H9 (cell line): ENCODE measurements at regions not wholly inside any gene's neighbourhood (a gene's known extent, or its start where the extent isn't known, plus 50 kb on each side); places are given as distances from the start of the nearest gene placed in this dataset.

ENCODE experiments used
- DNase-seq: peaks from one replicate; pipeline ENCODE4 v3.0.0-alpha.2; 2017
- H2AFZ ChIP-seq: one replicate; pipeline ENCODE4 v1.6.1; 2013; ENCODE audit warnings: mild to moderate bottlenecking, low read length, control low read depth, moderate library complexity
- H2AK5ac ChIP-seq: 2 replicates; pipeline ENCODE4 v1.6.1; 2013; ENCODE audit warnings: low read length, control low read depth, mixed read lengths; ENCODE audit not compliant: insufficient read length
- H2BK120ac ChIP-seq: one replicate; pipeline ENCODE4 v1.6.1; 2013; ENCODE audit warnings: low read depth, mild to moderate bottlenecking, low read length, control low read depth, inconsistent platforms; ENCODE audit not compliant: poor library complexity, severe bottlenecking
- H2BK12ac ChIP-seq: 2 replicates; pipeline ENCODE4 v1.6.1; 2013; ENCODE audit warnings: low read length, control low read depth, mixed read lengths, low read depth; ENCODE audit not compliant: insufficient read length
- H2BK15ac ChIP-seq: 2 replicates; pipeline ENCODE4 v1.6.1; 2013; ENCODE audit warnings: low read depth, low read length, control low read depth
- H2BK20ac ChIP-seq: one replicate; pipeline ENCODE4 v1.6.1; 2013; ENCODE audit warnings: low read depth, mild to moderate bottlenecking, low read length, control low read depth, inconsistent platforms; ENCODE audit not compliant: poor library complexity, severe bottlenecking
- H2BK5ac ChIP-seq: 2 replicates; pipeline ENCODE4 v1.6.1; 2013; ENCODE audit warnings: low read length, control low read depth, mixed read lengths; ENCODE audit not compliant: insufficient read length
- H3K14ac ChIP-seq: 2 replicates; pipeline ENCODE4 v1.6.1; 2013; ENCODE audit warnings: low read length, control low read depth; ENCODE audit not compliant: insufficient read depth
- H3K18ac ChIP-seq: 2 replicates; pipeline ENCODE4 v1.6.1; 2013; ENCODE audit warnings: low read depth, mild to moderate bottlenecking, mixed read lengths, low read length, control low read depth; ENCODE audit not compliant: insufficient read length
- H3K23ac ChIP-seq: 2 replicates; pipeline ENCODE4 v1.6.1; 2013; ENCODE audit warnings: low read length, control low read depth, mixed read lengths, low read depth; ENCODE audit not compliant: insufficient read length
- H3K23me2 ChIP-seq: 2 replicates; pipeline ENCODE4 v1.6.1; 2013; ENCODE audit warnings: low read depth, mild to moderate bottlenecking, mixed read lengths, low read length, control low read depth; ENCODE audit not compliant: insufficient read length, poor library complexity, severe bottlenecking
- H3K27ac ChIP-seq: 2 replicates; pipeline ENCODE4 v1.5.1; 2013; ENCODE audit warnings: low read length, control low read depth, mixed read lengths, low read depth; ENCODE audit not compliant: insufficient read length
- H3K27me3 ChIP-seq: 2 replicates; pipeline ENCODE4 v1.6.1; 2013; ENCODE audit warnings: low read length, control low read depth, inconsistent platforms; ENCODE audit not compliant: insufficient read depth
- H3K4ac ChIP-seq: 2 replicates; pipeline ENCODE4 v1.6.1; 2013; ENCODE audit warnings: low read depth, mild to moderate bottlenecking, control low read depth, inconsistent platforms, low read length, moderate library complexity
- H3K4me1 ChIP-seq: 2 replicates; pipeline ENCODE4 v1.6.1; 2013; ENCODE audit warnings: low read length, control low read depth, inconsistent platforms; ENCODE audit not compliant: insufficient read depth
- H3K4me2 ChIP-seq: 2 replicates; pipeline ENCODE4 v1.6.1; 2013; ENCODE audit warnings: low read length, control low read depth, mixed read lengths; ENCODE audit not compliant: insufficient read length, insufficient read depth
- H3K56ac ChIP-seq: 2 replicates; pipeline ENCODE4 v1.6.1; 2013; ENCODE audit warnings: low read depth, mild to moderate bottlenecking, mixed read lengths, low read length, control low read depth; ENCODE audit not compliant: insufficient read length
- H3K79me1 ChIP-seq: 2 replicates; pipeline ENCODE4 v1.6.1; 2013; ENCODE audit warnings: low read depth, mild to moderate bottlenecking, moderate library complexity, low read length, control low read depth, inconsistent platforms; ENCODE audit not compliant: insufficient read depth, poor library complexity, severe bottlenecking
- H3K79me2 ChIP-seq: 2 replicates; pipeline ENCODE4 v1.6.1; 2013; ENCODE audit warnings: low read length, control low read depth, inconsistent platforms; ENCODE audit not compliant: insufficient read depth
- H3K9ac ChIP-seq: 2 replicates; pipeline ENCODE4 v1.6.1; 2013; ENCODE audit warnings: low read length, control low read depth, mixed read lengths; ENCODE audit not compliant: insufficient read length; ENCODE audit errors: extremely low read depth
- H3K9me3 ChIP-seq: one replicate; pipeline ENCODE4 v1.6.1; 2013; ENCODE audit warnings: low read depth, low read length, inconsistent platforms; ENCODE audit not compliant: control insufficient read depth
- H3T11ph ChIP-seq: one replicate; pipeline ENCODE4 v1.6.1; 2013; ENCODE audit warnings: mild to moderate bottlenecking, low read length, control low read depth, inconsistent platforms
- H4K20me1 ChIP-seq: one replicate; pipeline ENCODE4 v1.6.1; 2013; ENCODE audit not compliant: control insufficient read depth, insufficient read length, insufficient read depth
- H4K5ac ChIP-seq: 2 replicates; pipeline ENCODE4 v1.6.1; 2013; ENCODE audit warnings: low read depth, mild to moderate bottlenecking, mixed read lengths, low read length, control low read depth; ENCODE audit not compliant: insufficient read length
- H4K8ac ChIP-seq: replicated peaks from 2 replicates; pipeline ENCODE4 v1.6.1; 2013; ENCODE audit warnings: low read length, control low read depth, mixed read lengths, low read depth; ENCODE audit not compliant: insufficient read length
- H4K91ac ChIP-seq: 2 replicates; pipeline ENCODE4 v1.6.1; 2013; ENCODE audit warnings: low read depth, mild to moderate bottlenecking, moderate library complexity, mixed read lengths, low read length, control low read depth; ENCODE audit not compliant: insufficient read length
- H3K27ac Mint-ChIP-seq, 3 experiments: 2 replicates in 2 of 3; 3 replicates in 1 of 3; pipeline ENCODE4 v1.8.0; 2020 to 2021; ENCODE audit warnings: mixed read lengths in 3 of 3, mild to moderate bottlenecking in 1 of 3, moderate library complexity in 1 of 3
- H3K27me3 Mint-ChIP-seq: 2 replicates; pipeline ENCODE4 v1.8.0; 2021; ENCODE audit warnings: low read depth, mild to moderate bottlenecking, moderate library complexity, mixed read lengths
- H3K36me3 Mint-ChIP-seq, 3 experiments: 2 replicates in 2 of 3; 3 replicates in 1 of 3; pipeline ENCODE4 v1.8.0; 2020 to 2021; ENCODE audit warnings: low read depth in 3 of 3, mixed read lengths in 3 of 3; ENCODE audit not compliant: insufficient read depth in 1 of 3
- H3K4me1 Mint-ChIP-seq, 2 experiments: 2 replicates each; pipeline ENCODE4 v1.8.0; 2020; ENCODE audit warnings: mixed read lengths in 2 of 2
- H3K4me3 Mint-ChIP-seq, 2 experiments: 2 replicates in 1 of 2; 3 replicates in 1 of 2; pipeline ENCODE4 v1.8.0; 2020 to 2021; ENCODE audit warnings: mild to moderate bottlenecking in 2 of 2, mixed read lengths in 2 of 2, moderate library complexity in 1 of 2
- H3K9me3 Mint-ChIP-seq, 2 experiments: 2 replicates in 1 of 2; 3 replicates in 1 of 2; pipeline ENCODE4 v1.8.0; 2020; ENCODE audit warnings: mild to moderate bottlenecking in 2 of 2, mixed read lengths in 2 of 2, moderate library complexity in 1 of 2
- WGBS: extraction: QIAGEN DNeasy Blood & Tissue Kit; methylation state at CpG from one replicate; pipeline ENCODE4 v1.1.7; 2013; ENCODE audit warnings: missing lambda C conversion rate, low lambda C conversion rate, mixed read lengths; ENCODE audit not compliant: insufficient read length; ENCODE audit errors: extremely low coverage; 5-methylcytosine and 5-hydroxymethylcytosine counted together
- TF ChIP-seq, protein P1 (sequence below): fragments of 200-600 bp; sonication (generic); conservative IDR thresholded peaks from 3 replicates; pipeline ENCODE4 v1.8.0; 2021; ENCODE audit warnings: antibody characterized with exemption, mild to moderate bottlenecking

GRCh38 chr10:21304608-21305007 lies 220.9 kb downstream of the SKIDA1 start:
- Mint-ChIP-seq H3K36me3 (peaks cover 0 to 4% (median 0%) of the 10 kb centered on the region in 3 experiments; a peak in 1 of 7 replicates), H3K9me3 (peaks cover 0 to 4% of the 10 kb centered on the region in 2 experiments; a peak in 1 of 5 replicates), H3K4me3 (no peak overlapping the region; a peak in 1 of 5 replicates), H3K27me3 (no peaks in the 10 kb centered on the region), H3K27ac (no peak overlapping the region), H3K4me1 (peaks cover 17 to 18% of the 10 kb centered on the region in 2 experiments)
- H3K4me2 ChIP-seq = no peak overlapping the region
- H3K9me3 ChIP-seq = no peaks in the 10 kb centered on the region
- no peaks in the 10 kb centered on the region for H3K79me2 ChIP-seq
- no peaks in the 10 kb centered on the region for H3K23me2 ChIP-seq
- H2BK12ac ChIP-seq = no peak overlapping the region
- TF ChIP-seq, protein P1, sequence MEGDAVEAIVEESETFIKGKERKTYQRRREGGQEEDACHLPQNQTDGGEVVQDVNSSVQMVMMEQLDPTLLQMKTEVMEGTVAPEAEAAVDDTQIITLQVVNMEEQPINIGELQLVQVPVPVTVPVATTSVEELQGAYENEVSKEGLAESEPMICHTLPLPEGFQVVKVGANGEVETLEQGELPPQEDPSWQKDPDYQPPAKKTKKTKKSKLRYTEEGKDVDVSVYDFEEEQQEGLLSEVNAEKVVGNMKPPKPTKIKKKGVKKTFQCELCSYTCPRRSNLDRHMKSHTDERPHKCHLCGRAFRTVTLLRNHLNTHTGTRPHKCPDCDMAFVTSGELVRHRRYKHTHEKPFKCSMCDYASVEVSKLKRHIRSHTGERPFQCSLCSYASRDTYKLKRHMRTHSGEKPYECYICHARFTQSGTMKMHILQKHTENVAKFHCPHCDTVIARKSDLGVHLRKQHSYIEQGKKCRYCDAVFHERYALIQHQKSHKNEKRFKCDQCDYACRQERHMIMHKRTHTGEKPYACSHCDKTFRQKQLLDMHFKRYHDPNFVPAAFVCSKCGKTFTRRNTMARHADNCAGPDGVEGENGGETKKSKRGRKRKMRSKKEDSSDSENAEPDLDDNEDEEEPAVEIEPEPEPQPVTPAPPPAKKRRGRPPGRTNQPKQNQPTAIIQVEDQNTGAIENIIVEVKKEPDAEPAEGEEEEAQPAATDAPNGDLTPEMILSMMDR = no peak
- no CpG with 5 or more reads among the region's 2 CpGs for WGBS
- H2BK15ac ChIP-seq = no peak overlapping the region
- H4K5ac ChIP-seq = no peak overlapping the region
- H2AK5ac ChIP-seq = no peak overlapping the region
- H3K79me1 ChIP-seq = no peaks in the 10 kb centered on the region
- H3K18ac ChIP-seq = no peak overlapping the region
- H3K4ac ChIP-seq = no peak overlapping the region
- H3K56ac ChIP-seq = no peak overlapping the region
- H2AFZ ChIP-seq = no peak overlapping the region
- H4K8ac ChIP-seq = no peak overlapping the region
- no peak overlapping the region for H3T11ph ChIP-seq
- no peak overlapping the region for H3K9ac ChIP-seq
- H3K27ac ChIP-seq = no peak overlapping the region
- H4K91ac ChIP-seq = no peak overlapping the region
- no peak overlapping the region for H2BK20ac ChIP-seq
- no peaks in the 10 kb centered on the region for H4K20me1 ChIP-seq
- H2BK5ac ChIP-seq = no peak overlapping the region
- no peak overlapping the region for H3K14ac ChIP-seq
- H2BK120ac ChIP-seq = no peak overlapping the region
- H3K4me1 ChIP-seq = no peaks in the 10 kb centered on the region; the same call in 1 of the 2 replicates
- H3K27me3 ChIP-seq = no peaks in the 10 kb centered on the region
- no peak overlapping the region for H3K23ac ChIP-seq
- no peak for DNase-seq
